CD14-positive monocyte (primary cell): ENCODE measurements at regions not wholly inside any gene's neighbourhood (a gene's known extent, or its start where the extent isn't known, plus 50 kb on each side); places are given as distances from the start of the nearest gene placed in this dataset.

Experiments used
- DNase-seq, 3 donors: peaks; one replicate each; pipeline ENCODE4 v3.0.0-alpha.2; 2011 to 2022
- H2AFZ ChIP-seq: 2 replicates; pipeline ENCODE4 v1.6.0; 2012; ENCODE audit warnings: mild to moderate bottlenecking, low read depth, low read length, inconsistent platforms; ENCODE audit not compliant: insufficient read depth, poor library complexity, severe bottlenecking
- H3K27ac ChIP-seq, 2 donors: 1 replicate in 1 of 2; 2 replicates in 1 of 2; pipeline ENCODE4 v1.5.1; 2012 to 2013; ENCODE audit warnings: low read length in 2 of 2, control low read depth in 1 of 2, inconsistent platforms in 1 of 2, low read depth in 1 of 2, mild to moderate bottlenecking in 1 of 2
- H3K27me3 ChIP-seq, 2 donors: one replicate each; pipeline versions ENCODE4 v1.6.0 to v1.6.1; 2011 to 2013; ENCODE audit warnings: low read length in 2 of 2; ENCODE audit not compliant: control insufficient read depth in 2 of 2, insufficient read depth in 2 of 2
- H3K36me3 ChIP-seq, 2 donors: replicated peaks in 1 of 2; 1 replicate in 1 of 2; 2 replicates in 1 of 2; pipeline versions ENCODE4 v1.5.1 to v1.6.1; 2012 to 2013; ENCODE audit warnings: low read length in 2 of 2, control low read depth in 1 of 2, inconsistent platforms in 1 of 2, mild to moderate bottlenecking in 1 of 2; ENCODE audit not compliant: insufficient read depth in 2 of 2, control insufficient read depth in 1 of 2
- H3K4me1 ChIP-seq, 2 donors: 1 replicate in 1 of 2; 2 replicates in 1 of 2; pipeline versions ENCODE4 v1.5.1 to v1.6.1; 2012 to 2013; ENCODE audit warnings: low read length in 2 of 2, control low read depth in 1 of 2, inconsistent platforms in 1 of 2, mild to moderate bottlenecking in 1 of 2, moderate library complexity in 1 of 2; ENCODE audit not compliant: insufficient read depth in 2 of 2, control insufficient read depth in 1 of 2
- H3K4me2 ChIP-seq: replicated peaks from 2 replicates; pipeline ENCODE3; 2012; ENCODE audit warnings: low read length, moderate library complexity, mild to moderate bottlenecking; ENCODE audit not compliant: poor library complexity, severe bottlenecking; ENCODE audit errors: extremely low read depth
- H3K4me3 ChIP-seq, 3 experiments: fragments of 200-600 bp in 1 of 3; sonication (generic) in 1 of 3; replicated peaks in 1 of 3; 1 replicate in 2 of 3; 2 replicates in 1 of 3; pipeline ENCODE4 v1.5.1; 2011 to 2013; ENCODE audit warnings: low read length in 3 of 3, mild to moderate bottlenecking in 3 of 3, control low read depth in 2 of 3, low read depth in 2 of 3, inconsistent platforms in 1 of 3, moderate library complexity in 1 of 3
- H3K79me2 ChIP-seq: 2 replicates; pipeline ENCODE4 v1.6.0; 2012; ENCODE audit warnings: mild to moderate bottlenecking, control low read depth, inconsistent platforms, low read length, moderate library complexity; ENCODE audit not compliant: insufficient read depth
- H3K9ac ChIP-seq: 2 replicates; pipeline ENCODE4 v1.6.0; 2017; ENCODE audit warnings: low read length, mild to moderate bottlenecking; ENCODE audit not compliant: insufficient read depth, poor library complexity, severe bottlenecking
- H3K9me3 ChIP-seq, 2 donors: replicated peaks in 1 of 2; 1 replicate in 1 of 2; 2 replicates in 1 of 2; pipeline versions ENCODE4 v1.5.1 to v1.6.1; 2012 to 2013; ENCODE audit warnings: low read length in 2 of 2, control low read depth in 1 of 2; ENCODE audit not compliant: control insufficient read depth in 1 of 2, insufficient read depth in 1 of 2
- H4K20me1 ChIP-seq: 2 replicates; pipeline ENCODE4 v1.6.0; 2012; ENCODE audit warnings: mild to moderate bottlenecking, low read length, control low read depth, moderate library complexity; ENCODE audit not compliant: insufficient read depth
- H3K27ac Mint-ChIP-seq, 7 donors: one replicate each; pipeline ENCODE4 v1.8.0; 2020; ENCODE audit warnings: mild to moderate bottlenecking in 7 of 7, mixed read lengths in 7 of 7, moderate library complexity in 6 of 7, inconsistent platforms in 2 of 7
- H3K27me3 Mint-ChIP-seq, 3 donors: one replicate each; pipeline ENCODE4 v1.8.0; 2021 to 2022; ENCODE audit warnings: low read depth in 3 of 3, mild to moderate bottlenecking in 3 of 3, mixed read lengths in 3 of 3, moderate library complexity in 3 of 3, inconsistent platforms in 1 of 3
- H3K36me3 Mint-ChIP-seq, 2 donors: one replicate each; pipeline ENCODE4 v1.8.0; 2020; ENCODE audit warnings: mixed read lengths in 2 of 2, inconsistent platforms in 1 of 2, mild to moderate bottlenecking in 1 of 2
- H3K4me1 Mint-ChIP-seq: one replicate; pipeline ENCODE4 v1.8.0; 2020; ENCODE audit warnings: mild to moderate bottlenecking, mixed read lengths
- H3K4me3 Mint-ChIP-seq, 2 donors: one replicate each; pipeline ENCODE4 v1.8.0; 2020; ENCODE audit warnings: mild to moderate bottlenecking in 2 of 2, mixed read lengths in 2 of 2, moderate library complexity in 1 of 2
- H3K9me3 Mint-ChIP-seq, 7 donors: one replicate each; pipeline ENCODE4 v1.8.0; 2020 to 2022; ENCODE audit warnings: mixed read lengths in 7 of 7, mild to moderate bottlenecking in 6 of 7, moderate library complexity in 6 of 7, inconsistent platforms in 2 of 7
- WGBS: methylation state at CpG from one replicate; pipeline ENCODE4 v1.1.5; 2013; ENCODE audit warnings: missing lambda C conversion rate; ENCODE audit not compliant: insufficient coverage; 5-methylcytosine and 5-hydroxymethylcytosine counted together
- intact Hi-C, 2 donors: fragments of 100-400 bp; cut with micrococcal nuclease; formaldehyde crosslinking; loops; one replicate each; pipeline versions ENCODE4 v1.15.0 to v1.15.1; 2023
- TF ChIP-seq, protein P1 (sequence below): fragments of 200-600 bp; IDR thresholded peaks from one replicate; pipeline ENCODE4 v1.8.0; 2022; ENCODE audit warnings: antibody characterized with exemption, mild to moderate bottlenecking

DNA sequence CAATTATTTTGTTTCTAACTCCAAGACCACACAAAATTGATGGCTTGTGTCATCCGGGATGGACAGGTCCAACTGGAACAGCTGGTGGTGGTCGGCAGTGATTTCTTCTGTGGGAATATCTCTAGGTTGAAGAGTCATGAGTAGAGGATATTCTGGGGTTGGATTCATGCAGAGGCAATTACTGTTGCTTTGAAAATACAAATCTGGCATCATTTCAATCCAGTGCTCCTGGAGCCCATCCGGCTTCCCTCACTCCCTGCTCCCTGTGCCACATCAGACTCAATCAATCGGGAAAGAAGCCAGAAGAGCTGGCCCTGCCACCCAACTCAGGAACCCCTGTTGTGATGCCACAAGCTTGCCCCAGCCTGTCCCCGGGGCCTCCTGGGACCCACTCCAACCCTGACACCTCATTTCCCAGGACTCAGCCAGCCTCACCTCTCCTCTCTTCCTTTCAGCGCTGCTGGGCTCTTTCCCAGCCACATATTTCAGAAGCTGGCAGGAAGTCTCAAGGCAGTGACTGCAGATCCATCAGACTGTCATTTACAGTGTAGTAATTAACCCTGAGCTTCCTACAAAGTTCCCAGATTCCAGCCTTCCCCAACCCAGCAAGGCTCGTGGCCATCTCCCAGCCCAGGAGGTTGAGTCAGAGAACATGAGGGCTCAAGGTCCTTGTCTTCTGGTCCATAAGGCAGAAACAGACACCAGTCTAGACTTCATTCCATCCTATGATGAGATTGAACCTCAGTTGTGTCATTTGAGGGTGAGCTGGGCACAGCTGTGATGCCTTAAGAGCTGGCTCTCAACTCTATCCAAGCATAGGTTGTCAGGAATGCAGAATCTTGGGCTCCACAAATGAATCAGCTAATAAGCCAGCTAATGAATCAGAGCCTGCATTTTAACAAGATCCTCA is 114.0 kb downstream of the FAM174B start:
- 86% methylated on average over 5 of the region's 7 CpGs for WGBS
- Mint-ChIP-seq H3K4me3 (no peak overlapping the region), H3K9me3 (peaks cover 8 to 31% (median 15%) of the 10 kb centered on the region in 7 donors), H3K27me3 (peaks cover 0 to 8% (median 5%) of the 10 kb centered on the region in 3 donors), H3K4me1 (no peaks in the 10 kb centered on the region), H3K36me3 (no peaks in the 10 kb centered on the region), H3K27ac (no peak overlapping the region)
- Histone ChIP-seq H3K9ac (no peak overlapping the region), H3K4me2 (no peak overlapping the region), H3K36me3 (no peaks in the 10 kb centered on the region), H3K27me3 (no peaks in the 10 kb centered on the region), H3K79me2 (no peaks in the 10 kb centered on the region), H3K4me3 (no peak overlapping the region), H3K4me1 (no peaks in the 10 kb centered on the region), H3K9me3 (peaks cover 0 to 13% of the 10 kb centered on the region in 2 donors), H2AFZ (no peak overlapping the region), H3K27ac (no peak overlapping the region), H4K20me1 (no peaks in the 10 kb centered on the region)
- intact Hi-C loops, result no loop called here
- TF ChIP-seq, protein P1, sequence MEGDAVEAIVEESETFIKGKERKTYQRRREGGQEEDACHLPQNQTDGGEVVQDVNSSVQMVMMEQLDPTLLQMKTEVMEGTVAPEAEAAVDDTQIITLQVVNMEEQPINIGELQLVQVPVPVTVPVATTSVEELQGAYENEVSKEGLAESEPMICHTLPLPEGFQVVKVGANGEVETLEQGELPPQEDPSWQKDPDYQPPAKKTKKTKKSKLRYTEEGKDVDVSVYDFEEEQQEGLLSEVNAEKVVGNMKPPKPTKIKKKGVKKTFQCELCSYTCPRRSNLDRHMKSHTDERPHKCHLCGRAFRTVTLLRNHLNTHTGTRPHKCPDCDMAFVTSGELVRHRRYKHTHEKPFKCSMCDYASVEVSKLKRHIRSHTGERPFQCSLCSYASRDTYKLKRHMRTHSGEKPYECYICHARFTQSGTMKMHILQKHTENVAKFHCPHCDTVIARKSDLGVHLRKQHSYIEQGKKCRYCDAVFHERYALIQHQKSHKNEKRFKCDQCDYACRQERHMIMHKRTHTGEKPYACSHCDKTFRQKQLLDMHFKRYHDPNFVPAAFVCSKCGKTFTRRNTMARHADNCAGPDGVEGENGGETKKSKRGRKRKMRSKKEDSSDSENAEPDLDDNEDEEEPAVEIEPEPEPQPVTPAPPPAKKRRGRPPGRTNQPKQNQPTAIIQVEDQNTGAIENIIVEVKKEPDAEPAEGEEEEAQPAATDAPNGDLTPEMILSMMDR, result no peak
- DNase-seq, result no peak

DNA sequence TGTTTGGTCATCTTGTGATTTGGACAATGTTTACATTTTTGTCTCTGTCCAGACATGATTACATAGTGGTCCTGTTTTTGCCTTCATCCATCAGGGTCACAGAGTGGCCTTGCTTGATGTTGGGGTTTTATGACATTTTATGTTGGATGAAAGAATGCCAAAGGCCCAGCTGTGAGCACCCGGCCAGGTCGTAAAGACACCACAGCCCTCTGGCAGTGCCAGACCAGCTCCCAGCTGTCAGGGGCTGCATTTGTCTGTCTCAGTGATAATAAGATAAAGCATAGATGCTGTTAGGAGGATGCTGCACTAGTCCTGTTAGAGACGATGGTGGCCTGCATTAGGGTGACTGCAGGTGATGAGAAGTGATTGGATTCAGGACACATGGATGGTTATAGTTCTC is 117.5 kb downstream of the FAM174B start:
- no peaks in the 10 kb centered on the region for H3K36me3 Mint-ChIP-seq
- H3K4me1 Mint-ChIP-seq, result no peaks in the 10 kb centered on the region
- H3K4me3 ChIP-seq, result no peak overlapping the region
- peaks cover 21 to 48% (median 29%) of the 10 kb centered on the region in 7 donors for H3K9me3 Mint-ChIP-seq
- H3K79me2 ChIP-seq, result no peaks in the 10 kb centered on the region
- no peak for DNase-seq
- H3K9me3 ChIP-seq, result peaks cover 7 to 29% of the 10 kb centered on the region in 2 donors
- TF ChIP-seq, protein P1, result no peak
- intact Hi-C loops, result no loop called here
- H3K4me2 ChIP-seq, result no peak overlapping the region
- WGBS, result 90% methylated on average over 2 of the region's 3 CpGs
- no peaks in the 10 kb centered on the region for H3K27me3 ChIP-seq
- no peaks in the 10 kb centered on the region for H3K36me3 ChIP-seq
- peaks cover 0 to 7% (median 6%) of the 10 kb centered on the region in 3 donors for H3K27me3 Mint-ChIP-seq
- H3K9ac ChIP-seq, result no peak overlapping the region
- H2AFZ ChIP-seq, result no peak overlapping the region
- no peak overlapping the region for H3K27ac ChIP-seq
- no peak overlapping the region for H3K4me3 Mint-ChIP-seq
- H3K27ac Mint-ChIP-seq, result no peak overlapping the region
- no peaks in the 10 kb centered on the region for H4K20me1 ChIP-seq
- H3K4me1 ChIP-seq, result no peaks in the 10 kb centered on the region
